ENCODE measurements at regions not wholly inside any gene's neighbourhood (a gene's known extent, or its start where the extent isn't known, plus 50 kb on each side); places are given as distances from the start of the nearest gene placed in this dataset.
"Not testable (repeated sequence)": the region's sequence is repeated elsewhere in the genome, so short reads cannot be mapped to it uniquely, and the experiment has no call there.

DNA sequence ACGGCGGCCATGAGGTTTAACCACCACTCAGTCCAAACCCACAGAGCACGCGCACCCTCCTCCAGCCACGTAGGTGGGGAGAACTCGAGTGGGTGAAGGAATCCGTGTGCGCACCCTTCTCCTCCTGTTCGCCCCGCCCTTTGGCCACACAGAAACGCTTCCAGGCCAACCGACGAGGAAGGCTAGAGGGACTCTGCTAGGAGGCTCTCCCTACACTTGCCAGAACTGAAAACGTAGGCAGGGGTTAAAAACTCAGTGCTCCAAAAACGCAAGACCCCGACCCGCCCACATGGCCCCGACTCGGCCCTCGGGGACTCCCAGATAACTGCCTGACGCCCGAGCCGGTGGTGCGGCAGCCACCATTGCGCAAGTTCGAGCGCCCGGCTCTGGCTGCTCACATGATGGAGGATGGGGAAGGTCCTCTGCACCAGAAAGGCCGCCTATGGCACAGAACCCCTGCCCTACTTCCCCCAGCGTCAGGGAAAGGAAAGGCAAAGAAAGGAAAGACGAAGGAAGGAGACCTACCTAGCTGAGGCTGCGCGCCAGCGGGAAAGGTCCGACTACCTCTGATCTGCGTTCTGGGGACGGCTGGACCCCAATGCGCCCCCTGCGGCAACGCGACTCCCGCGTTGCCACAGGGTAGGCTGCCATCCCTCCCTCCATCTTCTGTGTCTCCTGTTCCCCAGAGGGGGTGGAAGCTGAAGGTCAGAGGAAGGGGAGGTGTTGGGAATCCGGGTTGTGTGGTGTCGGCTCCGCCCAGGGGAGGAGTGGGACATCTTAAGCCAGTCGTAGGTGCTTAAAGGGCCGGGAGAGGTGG, 201.9 kb upstream of the AGTR2 start:
- peak; percentile 62 for DNase-seq
- Histone ChIP-seq H3K27me3 (ENCODE audit: control insufficient read depth, insufficient read depth, low read length) (peaks cover 42% of the 10 kb centered on the region), H3K27ac (ENCODE audit: low read length) (peak overlapping the region; percentile 42), H3K4me3 (ENCODE audit: low read length) (peak overlapping the region; percentile 64), H3K4me1 (ENCODE audit: control insufficient read depth, insufficient read depth, low read length) (no peaks in the 10 kb centered on the region), H3K9me3 (replicated peaks; ENCODE audit: control insufficient read depth, low read depth, low read length) (no peaks in the 10 kb centered on the region), H3K36me3 (ENCODE audit: control insufficient read depth, insufficient read depth, low read length) (no peaks in the 10 kb centered on the region)
- 16% methylated on average over 21 of the region's 48 CpGs for WGBS (ENCODE audit: insufficient coverage)

GRCh38 chrX:115970718-115971117, 199.8 kb upstream of the AGTR2 start:
- peaks cover 2% of the 10 kb centered on the region for H3K9me3 ChIP-seq (replicated peaks; ENCODE audit: control insufficient read depth, low read depth, low read length)
- no peak overlapping the region for H3K27ac ChIP-seq (ENCODE audit: low read length)
- DNase-seq = no peak
- 50% methylated on average over 3 of the region's 5 CpGs for WGBS (ENCODE audit: insufficient coverage)
- no peaks in the 10 kb centered on the region for H3K36me3 ChIP-seq (ENCODE audit: control insufficient read depth, insufficient read depth, low read length)
- H3K27me3 ChIP-seq (ENCODE audit: control insufficient read depth, insufficient read depth, low read length) = peaks cover 47% of the 10 kb centered on the region
- H3K4me3 ChIP-seq (ENCODE audit: low read length) = no peak overlapping the region
- no peaks in the 10 kb centered on the region for H3K4me1 ChIP-seq (ENCODE audit: control insufficient read depth, insufficient read depth, low read length)

- peaks cover 44% of the 10 kb centered on the region for H3K27me3 ChIP-seq (ENCODE audit: control insufficient read depth, insufficient read depth, low read length)
These were observed 197.8 kb upstream of the AGTR2 start for GRCh38 chrX:115972717-115973116.

GRCh38 chrX:115978068-115978467, 192.5 kb upstream of the AGTR2 start:
- no peak for DNase-seq
- peaks cover 2% of the 10 kb centered on the region for H3K9me3 ChIP-seq (replicated peaks; ENCODE audit: control insufficient read depth, low read depth, low read length)
- no peaks in the 10 kb centered on the region for H3K4me1 ChIP-seq (ENCODE audit: control insufficient read depth, insufficient read depth, low read length)
- H3K36me3 ChIP-seq (ENCODE audit: control insufficient read depth, insufficient read depth, low read length) = no peaks in the 10 kb centered on the region
- H3K27me3 ChIP-seq (ENCODE audit: control insufficient read depth, insufficient read depth, low read length) = peaks cover 28% of the 10 kb centered on the region
- H3K27ac ChIP-seq (ENCODE audit: low read length) = no peak overlapping the region
- H3K4me3 ChIP-seq (ENCODE audit: low read length) = no peak overlapping the region
- WGBS (ENCODE audit: insufficient coverage) = no CpG with 5 or more reads among the region's 2 CpGs

More at GRCh38 chrX:115972717-115973116, 197.8 kb upstream of the AGTR2 start:
- Histone ChIP-seq H3K4me3 (ENCODE audit: low read length) (no peak overlapping the region), H3K27ac (ENCODE audit: low read length) (no peak overlapping the region), H3K36me3 (ENCODE audit: control insufficient read depth, insufficient read depth, low read length) (no peaks in the 10 kb centered on the region), H3K4me1 (ENCODE audit: control insufficient read depth, insufficient read depth, low read length) (no peaks in the 10 kb centered on the region), H3K9me3 (replicated peaks; ENCODE audit: control insufficient read depth, low read depth, low read length) (peaks cover 2% of the 10 kb centered on the region)
- DNase-seq = no peak
- no CpG with 5 or more reads among the region's 1 CpG for WGBS (ENCODE audit: insufficient coverage)

DNA sequence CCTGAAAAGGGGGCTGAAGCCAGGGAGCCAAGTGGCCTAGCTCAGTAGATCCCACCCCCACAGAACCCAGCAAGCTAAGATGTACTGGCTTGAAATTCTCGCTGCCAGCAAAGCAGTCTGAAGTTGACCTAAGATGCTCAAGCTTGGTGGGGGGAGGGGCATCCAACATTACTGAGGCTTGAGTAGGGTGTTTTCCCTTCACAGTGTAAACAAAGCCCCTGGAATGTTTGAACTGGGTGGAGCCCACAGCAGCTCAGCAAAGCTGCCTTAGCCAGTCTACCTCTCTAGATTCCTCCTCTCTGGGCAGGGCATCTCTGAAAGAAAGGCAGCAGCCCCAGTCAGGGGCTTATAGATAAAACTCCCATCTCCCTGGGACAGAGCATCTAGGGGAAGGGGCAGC, 187.4 kb upstream of the AGTR2 start:
- WGBS (ENCODE audit: insufficient coverage) = no CpG with 5 or more reads among the region's 1 CpG

DNA sequence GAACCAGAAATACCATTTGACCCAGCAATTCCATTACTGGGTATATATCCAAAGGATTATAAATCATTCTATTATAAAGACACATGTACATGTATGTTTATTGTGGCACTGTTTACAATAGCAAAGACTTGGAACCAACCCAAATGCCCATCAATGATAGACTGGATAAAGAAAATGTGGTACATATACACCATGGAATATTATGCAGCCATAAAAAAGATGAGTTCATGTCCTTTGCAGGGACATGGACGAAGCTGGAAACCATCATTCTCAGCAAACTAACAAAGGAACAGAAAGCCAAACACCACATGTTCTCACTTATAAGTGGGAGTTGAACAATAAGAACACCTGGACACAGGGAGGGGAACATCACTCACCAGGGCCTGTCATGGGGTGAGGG, 183.1 kb upstream of the AGTR2 start:
- not testable (repeated sequence) for H3K4me3 ChIP-seq (ENCODE audit: low read length); H3K4me1 ChIP-seq (ENCODE audit: control insufficient read depth, insufficient read depth, low read length); H3K9me3 ChIP-seq (replicated peaks; ENCODE audit: control insufficient read depth, low read depth, low read length); H3K36me3 ChIP-seq (ENCODE audit: control insufficient read depth, insufficient read depth, low read length); DNase-seq; H3K27ac ChIP-seq (ENCODE audit: low read length)
- peaks cover 24% of the 10 kb centered on the region for H3K27me3 ChIP-seq (ENCODE audit: control insufficient read depth, insufficient read depth, low read length)
- WGBS (ENCODE audit: insufficient coverage) = no CpG with 5 or more reads among the region's 1 CpG

More for the DNA sequence above, 187.4 kb upstream of the AGTR2 start:
- not testable (repeated sequence) for H3K4me1 ChIP-seq (ENCODE audit: control insufficient read depth, insufficient read depth, low read length); DNase-seq; H3K27ac ChIP-seq (ENCODE audit: low read length); H3K36me3 ChIP-seq (ENCODE audit: control insufficient read depth, insufficient read depth, low read length); H3K9me3 ChIP-seq (replicated peaks; ENCODE audit: control insufficient read depth, low read depth, low read length); H3K4me3 ChIP-seq (ENCODE audit: low read length)
- H3K27me3 ChIP-seq (ENCODE audit: control insufficient read depth, insufficient read depth, low read length) = peaks cover 20% of the 10 kb centered on the region

- no peaks in the 10 kb centered on the region for H3K36me3 ChIP-seq (ENCODE audit: control insufficient read depth, insufficient read depth, low read length)
- WGBS (ENCODE audit: insufficient coverage) = no CpG with 5 or more reads among the region's 3 CpGs
- no peak overlapping the region for H3K27ac ChIP-seq (ENCODE audit: low read length)
- no peak overlapping the region for H3K4me3 ChIP-seq (ENCODE audit: low read length)
- H3K27me3 ChIP-seq (ENCODE audit: control insufficient read depth, insufficient read depth, low read length) = peaks cover 25% of the 10 kb centered on the region
- no peaks in the 10 kb centered on the region for H3K9me3 ChIP-seq (replicated peaks; ENCODE audit: control insufficient read depth, low read depth, low read length)
- peak; percentile 59 for DNase-seq
- no peaks in the 10 kb centered on the region for H3K4me1 ChIP-seq (ENCODE audit: control insufficient read depth, insufficient read depth, low read length)
These were observed 181.7 kb upstream of the AGTR2 start for GRCh38 chrX:115988825-115989224.

GRCh38 chrX:115989686-115990085, 180.9 kb upstream of the AGTR2 start:
- H3K27me3 ChIP-seq (ENCODE audit: control insufficient read depth, insufficient read depth, low read length) = peaks cover 29% of the 10 kb centered on the region
- no peaks in the 10 kb centered on the region for H3K9me3 ChIP-seq (replicated peaks; ENCODE audit: control insufficient read depth, low read depth, low read length)
- H3K27ac ChIP-seq (ENCODE audit: low read length) = no peak overlapping the region
- no CpG with 5 or more reads among the region's 1 CpG for WGBS (ENCODE audit: insufficient coverage)
- no peaks in the 10 kb centered on the region for H3K36me3 ChIP-seq (ENCODE audit: control insufficient read depth, insufficient read depth, low read length)
- H3K4me3 ChIP-seq (ENCODE audit: low read length) = no peak overlapping the region
- no peak for DNase-seq
- H3K4me1 ChIP-seq (ENCODE audit: control insufficient read depth, insufficient read depth, low read length) = no peaks in the 10 kb centered on the region

- no CpG with 5 or more reads among the region's 1 CpG for WGBS (ENCODE audit: insufficient coverage)
These were observed 161.2 kb upstream of the AGTR2 start for GRCh38 chrX:116009346-116009745.

GRCh38 chrX:116009861-116010710, 160.5 kb upstream of the AGTR2 start:
- Histone ChIP-seq H3K27me3 (ENCODE audit: control insufficient read depth, insufficient read depth, low read length) (peaks cover 32% of the 10 kb centered on the region), H3K4me3 (ENCODE audit: low read length) (no peak overlapping the region), H3K9me3 (replicated peaks; ENCODE audit: control insufficient read depth, low read depth, low read length) (no peaks in the 10 kb centered on the region), H3K4me1 (ENCODE audit: control insufficient read depth, insufficient read depth, low read length) (peaks cover 6% of the 10 kb centered on the region), H3K27ac (ENCODE audit: low read length) (peak overlapping the region; percentile 87), H3K36me3 (ENCODE audit: control insufficient read depth, insufficient read depth, low read length) (no peaks in the 10 kb centered on the region)
- 15% methylated on average over 8 of the region's 8 CpGs for WGBS (ENCODE audit: insufficient coverage)
- peak; percentile 95 for DNase-seq

More at GRCh38 chrX:116009346-116009745, 161.2 kb upstream of the AGTR2 start:
- Histone ChIP-seq H3K27me3 (ENCODE audit: control insufficient read depth, insufficient read depth, low read length) (peaks cover 36% of the 10 kb centered on the region), H3K9me3 (replicated peaks; ENCODE audit: control insufficient read depth, low read depth, low read length) (no peaks in the 10 kb centered on the region), H3K4me1 (ENCODE audit: control insufficient read depth, insufficient read depth, low read length) (peaks cover 6% of the 10 kb centered on the region), H3K36me3 (ENCODE audit: control insufficient read depth, insufficient read depth, low read length) (no peaks in the 10 kb centered on the region), H3K4me3 (ENCODE audit: low read length) (no peak overlapping the region), H3K27ac (ENCODE audit: low read length) (peak overlapping the region; percentile 87)
- peak; percentile 4 for DNase-seq

Measured in muscle of leg (tissue), 3 donors.